Hepatocyte (in vitro differentiated cells): ENCODE measurements at regions not wholly inside any gene's neighbourhood (a gene's known extent, or its start where the extent isn't known, plus 50 kb on each side); places are given as distances from the start of the nearest gene placed in this dataset.

ENCODE experiments used
- DNase-seq: peaks from one replicate; pipeline ENCODE4 v3.0.0-alpha.2; 2016; ENCODE audit warnings: low spot score
- H2AFZ ChIP-seq: fragments of 200-600 bp; sonication (generic); 2 replicates; pipeline ENCODE4 v1.6.0; 2016; ENCODE audit warnings: antibody characterized with exemption, mild to moderate bottlenecking
- H3K27ac ChIP-seq: fragments of 200-600 bp; sonication (generic); 2 replicates; pipeline ENCODE4 v1.5.1; 2016; ENCODE audit warnings: mild to moderate bottlenecking
- H3K27me3 ChIP-seq: fragments of 200-600 bp; sonication (generic); 2 replicates; pipeline ENCODE4 v1.6.1; 2016
- H3K36me3 ChIP-seq: fragments of 200-600 bp; sonication (generic); replicated peaks from 2 replicates; pipeline ENCODE4 v1.5.1; 2016; ENCODE audit warnings: low read depth; ENCODE audit not compliant: insufficient read depth
- H3K4me1 ChIP-seq: fragments of 200-600 bp; sonication (generic); 2 replicates; pipeline ENCODE4 v1.5.1; 2016; ENCODE audit warnings: mild to moderate bottlenecking, moderate library complexity; ENCODE audit not compliant: insufficient read depth
- H3K4me2 ChIP-seq: fragments of 200-600 bp; sonication (generic); 2 replicates; pipeline ENCODE4 v1.6.0; 2016
- H3K4me3 ChIP-seq: fragments of 200-600 bp; sonication (generic); 2 replicates; pipeline ENCODE4 v1.5.1; 2016; ENCODE audit warnings: mild to moderate bottlenecking
- H3K79me2 ChIP-seq: fragments of 200-600 bp; sonication (generic); 2 replicates; pipeline ENCODE4 v1.6.0; 2017; ENCODE audit warnings: mild to moderate bottlenecking
- H3K9me2 ChIP-seq: fragments of 200-600 bp; sonication (generic); replicated peaks from 2 replicates; pipeline ENCODE4 v1.6.0; 2017; ENCODE audit warnings: mild to moderate bottlenecking; ENCODE audit not compliant: insufficient read depth
- H3K9me3 ChIP-seq: fragments of 200-600 bp; sonication (generic); 2 replicates; pipeline ENCODE4 v1.5.1; 2016; ENCODE audit warnings: low read depth, mild to moderate bottlenecking
- H4K20me1 ChIP-seq: fragments of 200-600 bp; sonication (generic); 2 replicates; pipeline ENCODE4 v1.6.0; 2016; ENCODE audit warnings: mild to moderate bottlenecking; ENCODE audit not compliant: insufficient read depth, poor library complexity, severe bottlenecking
- CTCF ChIP-seq: fragments of 200-600 bp; sonication (generic); IDR thresholded peaks from 2 replicates; pipeline ENCODE4 v1.5.1; 2016; ENCODE audit warnings: antibody characterized with exemption, mild to moderate bottlenecking; ENCODE audit not compliant: poor library complexity
- EZH2 ChIP-seq: fragments of 200-600 bp; sonication (generic); IDR thresholded peaks from 2 replicates; pipeline ENCODE4 v1.6.1; 2016; ENCODE audit warnings: antibody characterized with exemption, mild to moderate bottlenecking, borderline replicate concordance
- EZH2phosphoT487 ChIP-seq: fragments of 200-600 bp; sonication (generic); IDR thresholded peaks from one replicate; pipeline ENCODE4 v1.6.1; 2018; ENCODE audit warnings: antibody characterized with exemption, mild to moderate bottlenecking, low read depth, moderate library complexity; ENCODE audit not compliant: unreplicated experiment, severe bottlenecking
- WGBS: methylation state at CpG from one replicate; pipeline ENCODE4 v1.1.6; 2016; ENCODE audit warnings: low lambda C conversion rate; ENCODE audit errors: missing lambda C conversion rate; 5-methylcytosine and 5-hydroxymethylcytosine counted together

- H3K4me3 ChIP-seq, result no peak overlapping the region
- no peak for TF ChIP-seq EZH2
- no peak for TF ChIP-seq CTCF
- no peak for TF ChIP-seq EZH2phosphoT487
- H3K27me3 ChIP-seq, result no peaks in the 10 kb centered on the region
- no peaks in the 10 kb centered on the region for H3K79me2 ChIP-seq
- no peaks in the 10 kb centered on the region for H3K9me3 ChIP-seq
- 83% methylated on average over 13 of the region's 13 CpGs for WGBS
- H3K4me2 ChIP-seq, result no peak overlapping the region
- H4K20me1 ChIP-seq, result no peaks in the 10 kb centered on the region
- DNase-seq, result no peak
- no peaks in the 10 kb centered on the region for H3K36me3 ChIP-seq
- no peaks in the 10 kb centered on the region for H3K9me2 ChIP-seq
- peaks cover 9% of the 10 kb centered on the region for H3K4me1 ChIP-seq
- H2AFZ ChIP-seq, result no peak overlapping the region
- no peak overlapping the region for H3K27ac ChIP-seq
Observed at GRCh38 chr2:9145109-9145751, 61.4 kb upstream of the ASAP2 start.

GRCh38 chr2:9144617-9145016, 62.0 kb upstream of the ASAP2 start:
- H3K9me2 ChIP-seq, result no peaks in the 10 kb centered on the region
- H3K4me2 ChIP-seq, result no peak overlapping the region
- no peak overlapping the region for H3K4me3 ChIP-seq
- H3K27me3 ChIP-seq, result no peaks in the 10 kb centered on the region
- WGBS, result 69% methylated on average over 5 of the region's 5 CpGs
- H3K4me1 ChIP-seq, result peaks cover 9% of the 10 kb centered on the region
- no peak for DNase-seq
- TF ChIP-seq EZH2phosphoT487 (no peak), CTCF (no peak), EZH2 (no peak)
- no peaks in the 10 kb centered on the region for H3K9me3 ChIP-seq
- H3K36me3 ChIP-seq, result no peaks in the 10 kb centered on the region
- H4K20me1 ChIP-seq, result no peaks in the 10 kb centered on the region
- H2AFZ ChIP-seq, result no peak overlapping the region
- H3K27ac ChIP-seq, result peak overlapping the region; percentile 20
- no peaks in the 10 kb centered on the region for H3K79me2 ChIP-seq

- TF ChIP-seq EZH2, result no peak
- TF ChIP-seq EZH2phosphoT487, result no peak
- TF ChIP-seq CTCF, result no peak
- H3K27ac ChIP-seq, result peak overlapping the region; percentile 20
- WGBS, result 83% methylated on average over 1 of the region's 1 CpG
Observed at GRCh38 chr2:9144046-9144445, 62.6 kb upstream of the ASAP2 start.

GRCh38 chr2:9143264-9143815, 63.3 kb upstream of the ASAP2 start:
- TF ChIP-seq EZH2, result no peak
- H3K27ac ChIP-seq, result peak overlapping the region; percentile 26
- H3K4me2 ChIP-seq, result peak overlapping the region; percentile 75
- peaks cover 9% of the 10 kb centered on the region for H3K4me1 ChIP-seq
- no peaks in the 10 kb centered on the region for H3K9me3 ChIP-seq
- H2AFZ ChIP-seq, result peak overlapping the region; percentile 28
- DNase-seq, result no peak
- no peaks in the 10 kb centered on the region for H3K27me3 ChIP-seq
- H3K79me2 ChIP-seq, result no peaks in the 10 kb centered on the region
- no peaks in the 10 kb centered on the region for H3K9me2 ChIP-seq
- WGBS, result 74% methylated on average over 11 of the region's 11 CpGs
- no peaks in the 10 kb centered on the region for H4K20me1 ChIP-seq
- H3K4me3 ChIP-seq, result no peak overlapping the region
- H3K36me3 ChIP-seq, result no peaks in the 10 kb centered on the region

More at GRCh38 chr2:9144046-9144445, 62.6 kb upstream of the ASAP2 start:
- Histone ChIP-seq H3K4me2 (no peak overlapping the region), H3K79me2 (no peaks in the 10 kb centered on the region), H3K36me3 (no peaks in the 10 kb centered on the region), H4K20me1 (no peaks in the 10 kb centered on the region), H3K9me3 (no peaks in the 10 kb centered on the region), H3K27me3 (no peaks in the 10 kb centered on the region), H3K4me1 (peaks cover 9% of the 10 kb centered on the region), H3K9me2 (no peaks in the 10 kb centered on the region), H2AFZ (no peak overlapping the region), H3K4me3 (no peak overlapping the region)
- DNase-seq, result no peak
